Activated T-cell treated with anti-CD3 and anti-CD28 coated beads, Interleukin-2, amount 50 U/mL, for 4 hours (primary cell): ENCODE measurements at regions not wholly inside any gene's neighbourhood (a gene's known extent, or its start where the extent isn't known, plus 50 kb on each side); places are given as distances from the start of the nearest gene placed in this dataset.

ENCODE experiments used
- ATAC-seq, 2 donors: fragments of 200-7000 bp; cut with Tn5 transposase; one replicate each; pipeline ENCODE4 v1.10.0; 2021
- DNase-seq: peaks from one replicate; pipeline ENCODE4 v3.0.0-alpha.2; 2020
- H3K27me3 Mint-ChIP-seq: one replicate; pipeline ENCODE4 v1.8.0; 2021; ENCODE audit warnings: low read depth, mixed read lengths
- H3K36me3 Mint-ChIP-seq: one replicate; pipeline ENCODE4 v1.8.0; 2022; ENCODE audit warnings: mixed read lengths; ENCODE audit not compliant: insufficient read depth
- H3K4me1 Mint-ChIP-seq: one replicate; pipeline ENCODE4 v1.8.0; 2021; ENCODE audit warnings: low read depth, mixed read lengths
- H3K4me3 Mint-ChIP-seq: one replicate; pipeline ENCODE4 v1.8.0; 2021; ENCODE audit warnings: mild to moderate bottlenecking, moderate library complexity, mixed read lengths
- H3K9me3 Mint-ChIP-seq: one replicate; pipeline ENCODE4 v1.8.0; 2021; ENCODE audit warnings: mixed read lengths

- no peak for DNase-seq
- Mint-ChIP-seq H3K9me3 (no peaks in the 10 kb centered on the region), H3K27me3 (peaks cover 5% of the 10 kb centered on the region), H3K4me3 (no peak overlapping the region), H3K36me3 (no peaks in the 10 kb centered on the region), H3K4me1 (peaks cover 2% of the 10 kb centered on the region)
- ATAC-seq, result no peak
These were observed 168.2 kb upstream of the TNRC6C start for GRCh38 chr17:77790143-77790829.

- Mint-ChIP-seq H3K36me3 (no peaks in the 10 kb centered on the region), H3K4me1 (peaks cover 1% of the 10 kb centered on the region), H3K9me3 (no peaks in the 10 kb centered on the region), H3K27me3 (peaks cover 4% of the 10 kb centered on the region), H3K4me3 (no peak overlapping the region)
- no peak for DNase-seq
- ATAC-seq, result no peak
These were observed 165.9 kb upstream of the TNRC6C start for GRCh38 chr17:77792626-77793025.

- Mint-ChIP-seq H3K9me3 (no peaks in the 10 kb centered on the region), H3K4me3 (no peak overlapping the region), H3K36me3 (no peaks in the 10 kb centered on the region), H3K4me1 (no peaks in the 10 kb centered on the region), H3K27me3 (peaks cover 1% of the 10 kb centered on the region)
- no peak for DNase-seq
- ATAC-seq, result no peak
These were observed 165.1 kb upstream of the TNRC6C start for GRCh38 chr17:77793146-77793970.

DNA sequence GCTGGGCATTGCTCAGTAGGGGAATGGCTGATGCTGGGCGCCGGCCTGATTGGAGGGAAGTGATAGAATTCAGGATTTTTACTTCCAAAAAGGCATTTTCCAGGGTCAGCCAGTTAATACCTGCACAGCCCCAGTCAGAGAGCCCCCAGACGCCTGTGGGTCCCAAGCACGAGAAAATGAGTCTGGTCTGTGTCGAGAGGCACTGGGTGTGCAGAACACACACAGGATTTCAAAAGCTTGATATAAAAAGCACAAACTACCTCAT lies 164.6 kb upstream of the TNRC6C start:
- H3K36me3 Mint-ChIP-seq, result no peaks in the 10 kb centered on the region
- no peak for DNase-seq

DNA sequence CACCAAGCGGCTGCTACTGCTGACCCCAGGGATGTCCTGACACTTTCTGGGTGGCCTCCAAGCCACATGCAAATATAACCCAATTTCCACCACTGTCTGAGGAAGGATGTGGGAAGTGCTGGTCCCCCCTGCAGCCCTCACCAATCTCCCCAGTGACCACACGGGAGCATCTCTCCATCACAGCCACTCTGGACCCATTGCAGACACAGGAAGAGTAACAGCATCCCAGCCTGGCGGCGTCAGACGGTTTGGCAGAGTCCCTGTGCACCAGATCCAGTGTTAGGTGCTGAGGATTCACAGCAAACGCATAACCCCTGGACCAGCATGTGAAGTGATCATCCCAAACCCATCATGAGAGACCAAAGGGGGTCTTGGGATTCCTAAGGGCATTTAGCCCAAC lies 163.7 kb upstream of the TNRC6C start:
- DNase-seq (no peak), ATAC-seq (no peak)
- no peak overlapping the region for H3K4me3 Mint-ChIP-seq
- no peaks in the 10 kb centered on the region for H3K4me1 Mint-ChIP-seq
- no peaks in the 10 kb centered on the region for H3K36me3 Mint-ChIP-seq
- peaks cover 1% of the 10 kb centered on the region for H3K27me3 Mint-ChIP-seq
- no peaks in the 10 kb centered on the region for H3K9me3 Mint-ChIP-seq

More for the DNA sequence above, 164.6 kb upstream of the TNRC6C start:
- peaks cover 1% of the 10 kb centered on the region for H3K27me3 Mint-ChIP-seq
- ATAC-seq, result no peak
- H3K9me3 Mint-ChIP-seq, result no peaks in the 10 kb centered on the region
- no peaks in the 10 kb centered on the region for H3K4me1 Mint-ChIP-seq
- no peak overlapping the region for H3K4me3 Mint-ChIP-seq

DNA sequence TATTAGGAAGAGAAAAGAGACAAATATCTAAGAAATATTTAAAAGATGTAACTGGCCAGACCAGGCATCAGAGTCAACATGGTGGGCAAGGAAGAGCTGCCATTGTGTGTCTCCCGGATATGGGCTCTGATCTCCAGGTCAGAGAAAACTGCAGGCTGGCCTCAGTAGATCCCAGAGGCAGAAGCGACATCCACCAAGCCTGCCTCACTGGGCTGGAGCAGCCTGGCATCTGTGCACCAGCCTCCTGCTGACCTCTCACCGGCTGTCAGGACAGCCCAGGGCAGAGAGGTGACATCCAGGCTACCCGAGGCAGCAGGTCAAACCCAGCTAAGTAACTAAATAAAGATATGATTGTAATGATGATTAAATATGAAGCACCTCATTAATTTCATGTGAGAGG lies 162.8 kb upstream of the TNRC6C start:
- Mint-ChIP-seq H3K36me3 (no peaks in the 10 kb centered on the region), H3K27me3 (peaks cover 2% of the 10 kb centered on the region), H3K9me3 (no peaks in the 10 kb centered on the region), H3K4me3 (no peak overlapping the region), H3K4me1 (no peaks in the 10 kb centered on the region)
- DNase-seq (no peak), ATAC-seq (no peak)

DNA sequence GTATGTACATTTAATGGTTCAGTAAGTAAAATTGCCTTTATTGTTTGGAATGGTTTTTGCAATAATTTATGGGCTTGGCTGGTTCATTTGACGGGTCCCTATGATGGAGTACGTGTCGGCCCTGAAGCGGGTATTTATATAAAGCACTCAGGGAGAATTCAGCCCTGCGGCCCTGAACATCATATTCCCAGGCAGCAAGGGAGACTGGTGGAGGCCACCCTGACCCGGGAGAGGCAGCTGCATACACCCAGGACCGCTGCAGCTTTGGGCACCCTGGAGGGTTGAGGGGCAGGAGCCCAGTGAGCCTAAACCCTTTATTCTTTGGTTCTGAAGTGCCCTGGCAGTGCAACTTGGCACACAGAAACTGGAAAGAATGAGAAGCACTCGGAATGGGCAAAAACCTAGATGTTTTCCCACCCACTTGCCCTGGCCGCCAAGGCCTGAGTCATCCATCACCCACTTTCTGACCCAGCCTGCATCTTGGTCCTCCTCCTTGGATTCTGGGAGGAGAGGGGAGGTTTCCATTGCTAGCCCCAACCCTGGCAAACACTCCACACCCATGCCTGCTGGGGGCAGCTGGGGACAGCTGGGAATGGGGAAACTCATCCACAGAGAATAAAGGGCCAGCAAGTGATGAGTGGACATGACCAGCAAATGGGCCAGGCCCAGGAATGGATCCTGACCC lies 162.2 kb upstream of the TNRC6C start:
- ATAC-seq (no peak), DNase-seq (no peak)
- Mint-ChIP-seq H3K4me1 (no peaks in the 10 kb centered on the region), H3K4me3 (no peak overlapping the region), H3K36me3 (no peaks in the 10 kb centered on the region), H3K9me3 (no peaks in the 10 kb centered on the region), H3K27me3 (peaks cover 5% of the 10 kb centered on the region)

- no peaks in the 10 kb centered on the region for H3K9me3 Mint-ChIP-seq
- DNase-seq, result no peak
- H3K27me3 Mint-ChIP-seq, result peaks cover 13% of the 10 kb centered on the region
- no peak for ATAC-seq
- H3K36me3 Mint-ChIP-seq, result no peaks in the 10 kb centered on the region
- H3K4me1 Mint-ChIP-seq, result no peaks in the 10 kb centered on the region
- no peak overlapping the region for H3K4me3 Mint-ChIP-seq
These were observed 160.5 kb upstream of the TNRC6C start for GRCh38 chr17:77798031-77798430.

GRCh38 chr17:77798481-77798880 lies 160.0 kb upstream of the TNRC6C start:
- ATAC-seq (no peak), DNase-seq (no peak)
- H3K4me1 Mint-ChIP-seq, result no peaks in the 10 kb centered on the region
- no peaks in the 10 kb centered on the region for H3K9me3 Mint-ChIP-seq
- no peaks in the 10 kb centered on the region for H3K36me3 Mint-ChIP-seq
- H3K4me3 Mint-ChIP-seq, result no peak overlapping the region
- peaks cover 13% of the 10 kb centered on the region for H3K27me3 Mint-ChIP-seq

DNA sequence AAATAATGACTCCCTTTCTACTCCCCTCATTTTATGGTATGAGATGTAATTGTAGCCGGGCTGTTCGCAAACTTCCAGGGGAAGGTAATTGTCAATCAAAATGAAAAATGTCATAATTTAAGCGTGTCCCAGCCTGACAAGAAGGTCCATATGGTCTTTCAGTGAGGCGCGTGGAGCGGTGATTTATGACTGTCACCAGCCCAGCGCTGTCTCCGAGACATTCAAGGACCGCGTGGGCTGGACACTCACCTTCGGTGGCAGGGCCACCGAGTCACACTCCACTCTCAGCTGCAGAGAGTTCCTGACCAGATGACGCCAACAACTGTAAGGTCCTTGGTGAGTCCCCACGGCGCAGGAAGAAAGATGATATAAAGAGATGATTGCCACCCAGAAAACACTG lies 157.7 kb upstream of the TNRC6C start:
- H3K27me3 Mint-ChIP-seq, result peaks cover 12% of the 10 kb centered on the region
- H3K9me3 Mint-ChIP-seq, result no peaks in the 10 kb centered on the region
- DNase-seq, result no peak
- H3K4me3 Mint-ChIP-seq, result no peak overlapping the region
- ATAC-seq, result no peak
- H3K4me1 Mint-ChIP-seq, result no peaks in the 10 kb centered on the region
- no peaks in the 10 kb centered on the region for H3K36me3 Mint-ChIP-seq

GRCh38 chr17:77801545-77802332 lies 156.8 kb upstream of the TNRC6C start:
- Mint-ChIP-seq H3K27me3 (peaks cover 12% of the 10 kb centered on the region), H3K9me3 (no peaks in the 10 kb centered on the region), H3K4me3 (no peak overlapping the region), H3K36me3 (no peaks in the 10 kb centered on the region), H3K4me1 (no peaks in the 10 kb centered on the region)
- ATAC-seq (no peak), DNase-seq (no peak)

DNA sequence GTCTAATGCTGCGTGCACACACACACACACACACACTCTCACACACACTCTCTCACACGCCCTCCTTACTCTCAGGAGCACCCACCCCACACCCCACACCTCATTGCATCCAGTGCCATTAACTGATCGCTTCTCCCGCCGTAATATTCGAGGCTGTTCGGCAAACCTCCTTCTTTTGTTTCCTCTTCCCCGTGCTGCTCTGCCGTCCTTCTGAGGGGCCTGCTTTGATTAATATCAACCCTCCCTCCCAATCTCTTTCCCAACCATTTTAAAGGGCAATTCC lies 156.2 kb upstream of the TNRC6C start:
- no peak for ATAC-seq
- H3K36me3 Mint-ChIP-seq, result no peaks in the 10 kb centered on the region
- no peaks in the 10 kb centered on the region for H3K4me1 Mint-ChIP-seq
- DNase-seq, result no peak
- peaks cover 12% of the 10 kb centered on the region for H3K27me3 Mint-ChIP-seq
- no peaks in the 10 kb centered on the region for H3K9me3 Mint-ChIP-seq
- H3K4me3 Mint-ChIP-seq, result no peak overlapping the region

GRCh38 chr17:77802811-77803220 lies 155.7 kb upstream of the TNRC6C start:
- no peaks in the 10 kb centered on the region for H3K9me3 Mint-ChIP-seq
- no peaks in the 10 kb centered on the region for H3K4me1 Mint-ChIP-seq
- ATAC-seq, result no peak
- H3K4me3 Mint-ChIP-seq, result no peak overlapping the region
- peaks cover 12% of the 10 kb centered on the region for H3K27me3 Mint-ChIP-seq
- H3K36me3 Mint-ChIP-seq, result no peaks in the 10 kb centered on the region
- no peak for DNase-seq

- Mint-ChIP-seq H3K27me3 (peaks cover 12% of the 10 kb centered on the region), H3K4me1 (no peaks in the 10 kb centered on the region), H3K4me3 (no peak overlapping the region), H3K9me3 (no peaks in the 10 kb centered on the region), H3K36me3 (no peaks in the 10 kb centered on the region)
- no peak for DNase-seq
- no peak for ATAC-seq
These were observed 154.8 kb upstream of the TNRC6C start for GRCh38 chr17:77803726-77804125.
